Transverse colon (tissue), 4 donors: ENCODE measurements at regions not wholly inside any gene's neighbourhood (a gene's known extent, or its start where the extent isn't known, plus 50 kb on each side); places are given as distances from the start of the nearest gene placed in this dataset.

Experiments used
- EP300 ChIP-seq: sonication (generic); formaldehyde crosslinking; IDR thresholded peaks from one replicate; pipeline ENCODE4 v1.6.1; 2017; ENCODE audit warnings: antibody characterized with exemption, low read depth
- POLR2A ChIP-seq: fragments of 450-650 bp; IDR thresholded peaks from one replicate; pipeline ENCODE4 v1.6.1; 2016; ENCODE audit warnings: antibody characterized with exemption, mild to moderate bottlenecking, moderate library complexity
- POLR2AphosphoS5 ChIP-seq, 3 donors: sonication (generic); formaldehyde crosslinking; IDR thresholded peaks; one replicate each; pipeline ENCODE4 v1.6.1; 2016; ENCODE audit warnings: antibody characterized with exemption in 3 of 3
- TF ChIP-seq, protein P1 (sequence below), 5 experiments: fragments of 200-600 bp in 3 of 5; fragments of 450-650 bp in 2 of 5; sonication (generic) in 3 of 5; IDR thresholded peaks; 1 replicate in 2 of 5; 2 replicates in 3 of 5; pipeline ENCODE4 v1.5.1; 2016 to 2017; ENCODE audit warnings: antibody characterized with exemption in 5 of 5, inconsistent platforms in 3 of 5, mild to moderate bottlenecking in 2 of 5, moderate library complexity in 1 of 5

DNA sequence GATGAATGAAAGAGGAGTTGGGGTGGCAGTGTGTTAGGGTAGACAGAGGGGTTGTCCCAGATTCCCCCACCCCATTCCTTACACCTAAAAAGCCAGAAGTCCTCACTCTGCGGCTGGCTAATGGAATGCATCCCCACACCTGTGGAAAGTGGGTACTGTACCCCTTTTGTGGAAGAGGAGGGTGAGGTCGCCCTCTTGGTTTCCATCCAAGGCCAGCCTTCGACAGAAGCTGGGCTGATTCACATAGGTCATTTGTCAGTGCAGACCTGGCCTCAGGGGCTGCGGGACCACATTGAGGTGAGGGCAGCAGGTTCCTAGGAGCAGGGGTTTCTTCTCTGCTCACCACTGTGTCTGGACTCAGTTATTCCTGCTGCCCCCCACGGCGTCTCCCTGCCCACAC is 671.6 kb downstream of the MATN1 start:
- TF ChIP-seq POLR2A (no peak), POLR2AphosphoS5 (IDR thresholded peaks at IDR 0.05) (no peak), EP300 (no peak)
- TF ChIP-seq, protein P1, sequence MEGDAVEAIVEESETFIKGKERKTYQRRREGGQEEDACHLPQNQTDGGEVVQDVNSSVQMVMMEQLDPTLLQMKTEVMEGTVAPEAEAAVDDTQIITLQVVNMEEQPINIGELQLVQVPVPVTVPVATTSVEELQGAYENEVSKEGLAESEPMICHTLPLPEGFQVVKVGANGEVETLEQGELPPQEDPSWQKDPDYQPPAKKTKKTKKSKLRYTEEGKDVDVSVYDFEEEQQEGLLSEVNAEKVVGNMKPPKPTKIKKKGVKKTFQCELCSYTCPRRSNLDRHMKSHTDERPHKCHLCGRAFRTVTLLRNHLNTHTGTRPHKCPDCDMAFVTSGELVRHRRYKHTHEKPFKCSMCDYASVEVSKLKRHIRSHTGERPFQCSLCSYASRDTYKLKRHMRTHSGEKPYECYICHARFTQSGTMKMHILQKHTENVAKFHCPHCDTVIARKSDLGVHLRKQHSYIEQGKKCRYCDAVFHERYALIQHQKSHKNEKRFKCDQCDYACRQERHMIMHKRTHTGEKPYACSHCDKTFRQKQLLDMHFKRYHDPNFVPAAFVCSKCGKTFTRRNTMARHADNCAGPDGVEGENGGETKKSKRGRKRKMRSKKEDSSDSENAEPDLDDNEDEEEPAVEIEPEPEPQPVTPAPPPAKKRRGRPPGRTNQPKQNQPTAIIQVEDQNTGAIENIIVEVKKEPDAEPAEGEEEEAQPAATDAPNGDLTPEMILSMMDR (IDR thresholded peaks at IDR 0.05) = no peak
